Activated T-cell treated with anti-CD3 and anti-CD28 coated beads for 48 hours (primary cell): ENCODE measurements at regions not wholly inside any gene's neighbourhood (a gene's known extent, or its start where the extent isn't known, plus 50 kb on each side); places are given as distances from the start of the nearest gene placed in this dataset.
"Not testable (repeated sequence)": the region's sequence is repeated elsewhere in the genome, so short reads cannot be mapped to it uniquely, and the experiment has no call there.

Experiments used
- DNase-seq: peaks from one replicate; pipeline ENCODE4 v3.0.0-alpha.2; 2020; ENCODE audit warnings: low read depth

GRCh38 chr22:48727454-48728058, 1100.1 kb downstream of the BRD1 start:
- DNase-seq = no peak

DNA sequence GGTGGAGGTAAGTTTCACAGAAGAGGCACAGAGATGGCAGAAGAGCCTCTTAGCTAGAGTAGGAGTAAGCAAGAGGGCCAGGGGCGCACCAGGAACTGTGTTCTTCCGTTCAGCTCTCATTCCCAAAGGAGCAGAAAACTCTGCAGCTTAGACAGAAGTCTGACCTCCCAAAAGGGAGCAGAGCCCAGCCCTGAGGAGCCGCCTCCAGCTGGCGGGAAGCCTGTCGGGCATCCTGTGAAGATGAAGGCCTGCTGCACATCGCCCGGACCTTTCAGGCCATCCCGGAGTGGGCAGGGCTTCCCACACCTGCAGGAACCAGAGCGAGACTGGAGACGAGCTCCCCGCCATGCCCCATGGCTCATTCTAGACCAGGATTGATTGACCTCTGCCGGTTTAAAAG, 1102.8 kb downstream of the BRD1 start:
- no peak for DNase-seq

DNA sequence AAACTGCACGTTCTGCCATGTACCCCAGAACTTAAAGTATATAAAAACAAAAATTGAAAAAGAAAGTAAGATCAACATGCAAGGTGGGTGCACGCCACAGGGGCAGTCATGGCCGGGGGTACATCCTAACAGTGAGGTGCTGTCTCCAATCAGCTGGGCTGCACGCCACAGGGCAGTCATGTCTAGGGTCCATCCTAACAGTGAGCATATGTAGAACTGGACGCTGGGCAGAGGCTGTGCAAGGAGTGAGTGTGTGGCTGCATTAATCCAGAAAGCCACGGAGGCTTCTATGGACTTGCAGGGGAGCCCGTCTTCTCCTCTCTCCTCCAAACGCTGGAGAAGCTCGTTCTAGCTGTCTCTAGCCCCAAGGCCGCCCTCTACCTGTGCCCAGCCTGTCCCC, 1105.0 kb downstream of the BRD1 start:
- DNase-seq = no peak

DNA sequence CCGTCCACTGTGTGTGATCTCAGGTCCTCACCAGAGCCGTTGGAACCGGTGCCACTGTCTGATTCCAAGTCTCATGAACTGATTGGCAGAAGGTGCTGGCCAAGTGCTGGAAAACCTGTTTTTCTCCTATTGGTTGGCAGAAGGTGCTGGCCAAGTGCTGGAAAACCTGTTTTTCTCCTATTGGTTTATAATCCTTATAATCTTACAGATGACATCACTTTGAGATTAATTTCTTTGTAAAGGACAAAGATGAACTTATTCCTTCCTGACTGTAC, 1106.3 kb downstream of the BRD1 start:
- DNase-seq = no peak

DNA sequence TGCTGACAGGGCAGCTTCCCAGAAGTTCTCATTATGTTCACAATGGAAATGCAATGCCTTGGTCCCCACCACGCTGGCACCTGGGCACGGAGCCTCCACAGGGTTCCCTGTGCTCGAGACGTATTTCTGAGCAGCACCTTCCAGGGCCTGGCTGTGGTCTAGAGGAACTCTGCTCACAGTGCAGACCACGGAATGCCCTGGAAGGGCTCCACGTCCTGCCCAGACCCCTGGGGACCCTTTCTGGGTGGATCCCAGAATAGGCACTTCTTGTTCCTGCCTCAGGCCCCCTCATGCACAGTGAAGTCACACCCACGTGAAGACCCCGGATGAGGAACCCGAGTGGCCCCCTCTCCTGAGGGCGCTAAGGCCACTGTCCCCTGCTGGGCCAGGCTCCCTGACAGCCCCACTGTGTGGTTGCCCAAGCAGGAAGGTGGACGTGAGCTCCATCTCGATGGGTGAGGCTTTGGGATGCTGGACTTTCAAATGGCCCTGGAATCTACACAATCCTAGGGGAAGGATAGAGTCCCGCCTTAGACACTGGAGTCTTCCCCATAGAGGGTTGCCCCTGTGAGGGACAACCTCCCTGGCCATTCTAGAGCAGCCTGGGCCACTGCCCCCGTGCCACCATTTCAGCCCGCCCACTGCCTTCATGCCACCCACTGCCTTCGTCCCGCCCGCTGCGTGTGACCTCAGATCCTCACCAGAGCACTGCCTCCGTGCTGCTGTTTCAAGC, 1106.8 kb downstream of the BRD1 start:
- DNase-seq = no peak

- no peak for DNase-seq
These were observed 1107.6 kb downstream of the BRD1 start for GRCh38 chr22:48719978-48720661.

DNA sequence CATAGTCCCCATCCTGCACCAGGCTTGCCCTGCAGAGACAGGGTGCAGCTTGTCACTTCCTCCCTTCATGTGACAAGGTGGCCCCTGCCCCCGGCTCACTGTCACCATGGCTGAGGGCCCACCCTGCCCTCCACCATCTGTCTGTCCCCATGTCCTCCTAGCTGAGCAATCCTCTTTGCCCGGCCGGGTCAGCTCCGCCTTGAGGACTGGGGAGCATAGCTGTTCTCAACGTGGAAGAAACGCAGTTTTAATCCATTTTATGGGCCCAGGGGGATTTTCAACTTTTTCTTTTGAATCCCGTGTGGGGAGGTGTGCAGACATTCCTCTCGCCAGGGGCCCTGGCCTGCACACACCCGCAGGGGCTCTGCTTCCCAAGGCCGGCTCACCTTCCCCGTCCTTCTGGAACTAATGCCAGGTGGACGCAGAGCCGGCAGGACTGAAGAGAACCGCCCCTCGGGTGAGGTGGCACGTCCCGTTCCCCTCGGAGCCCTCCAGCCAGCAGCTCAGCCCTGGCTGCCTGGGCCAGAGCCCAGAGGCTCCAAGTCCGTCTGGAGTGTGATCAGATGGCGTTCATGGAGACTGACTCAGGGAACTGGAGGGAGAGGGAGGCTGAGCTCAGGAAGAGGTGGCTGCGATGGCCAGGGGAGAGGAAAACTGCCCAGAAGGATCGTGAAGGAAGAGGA, 1108.7 kb downstream of the BRD1 start:
- DNase-seq = no peak

DNA sequence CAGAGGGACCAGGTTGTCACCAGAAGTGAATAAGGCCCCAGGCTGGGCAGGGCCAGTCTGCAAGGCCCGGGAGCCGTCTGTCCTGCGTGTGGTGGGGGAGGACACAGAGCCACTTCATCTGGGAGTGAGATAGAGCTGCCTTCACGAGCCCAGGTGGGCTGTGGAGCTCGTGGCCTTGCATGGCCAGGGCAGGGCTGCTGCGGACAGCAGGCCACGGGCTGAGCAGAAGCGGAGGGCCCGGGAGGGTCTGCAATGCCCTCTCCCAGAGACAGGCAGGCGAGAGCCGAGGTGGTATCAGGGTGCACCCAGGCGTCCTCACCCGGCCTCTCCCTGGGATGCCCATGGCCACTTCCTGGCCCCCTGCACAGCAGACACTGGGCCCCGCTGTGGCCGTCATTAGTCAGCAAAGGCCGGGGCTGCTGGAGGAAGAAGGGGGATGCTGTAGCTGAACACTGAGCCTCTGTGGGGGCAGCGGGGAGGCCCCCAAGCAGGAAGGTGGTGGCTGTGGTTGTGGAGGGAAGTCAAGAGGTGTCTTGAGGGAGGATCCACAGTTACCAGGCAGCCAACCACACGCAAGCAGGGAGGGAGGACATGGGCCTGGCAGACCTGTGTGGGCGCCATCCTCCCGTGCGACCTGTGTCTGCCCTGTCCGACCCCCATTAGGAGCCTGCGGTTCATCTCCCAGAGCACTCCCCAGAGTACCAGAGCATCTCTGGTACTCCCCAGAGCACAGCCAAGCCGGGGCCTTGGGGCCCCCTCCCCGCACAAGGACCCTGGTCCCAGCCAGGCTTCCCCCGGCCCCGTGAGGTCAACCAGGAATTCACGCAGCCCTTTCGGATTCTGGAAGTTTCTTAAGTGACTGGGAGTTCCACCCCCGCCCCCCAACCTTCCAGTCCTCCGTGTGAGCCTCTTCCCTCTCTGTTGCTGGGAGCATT, 1109.5 kb downstream of the BRD1 start:
- no peak for DNase-seq

DNA sequence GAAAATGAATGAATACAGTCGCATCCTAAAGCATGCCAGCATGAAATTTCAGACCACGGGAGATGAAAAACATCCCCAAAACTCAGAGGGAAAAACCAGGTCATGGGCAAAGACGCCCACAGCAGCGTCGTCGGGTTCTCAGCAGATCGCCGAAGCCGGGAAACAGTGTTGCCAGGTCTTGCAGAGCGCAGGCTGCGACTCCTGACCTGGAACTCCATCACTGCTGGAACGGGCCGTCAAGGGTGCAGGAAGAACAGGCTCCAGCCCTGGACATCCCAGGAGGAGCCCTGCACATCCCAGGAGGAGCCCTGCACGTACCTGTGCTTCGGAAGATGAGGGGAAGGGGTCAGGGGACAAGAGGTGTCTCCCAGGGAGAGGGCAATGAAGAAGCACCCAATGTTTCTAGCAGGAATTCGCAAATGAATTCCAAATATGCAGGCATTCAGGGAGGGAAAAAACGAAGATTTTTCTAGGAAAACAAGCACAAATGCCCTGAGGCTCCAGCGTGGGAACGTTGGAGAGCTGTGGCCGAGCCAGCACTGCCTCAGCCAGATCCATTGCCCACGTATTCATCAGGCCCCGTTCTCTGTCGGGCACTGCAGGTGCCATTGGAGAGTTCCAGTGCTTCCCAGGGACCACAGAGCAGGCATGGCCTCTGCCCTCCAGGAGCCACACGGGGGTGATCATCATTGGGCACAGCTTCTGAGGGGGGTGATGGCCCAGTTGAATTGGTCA, 1110.4 kb downstream of the BRD1 start:
- DNase-seq = no peak

DNA sequence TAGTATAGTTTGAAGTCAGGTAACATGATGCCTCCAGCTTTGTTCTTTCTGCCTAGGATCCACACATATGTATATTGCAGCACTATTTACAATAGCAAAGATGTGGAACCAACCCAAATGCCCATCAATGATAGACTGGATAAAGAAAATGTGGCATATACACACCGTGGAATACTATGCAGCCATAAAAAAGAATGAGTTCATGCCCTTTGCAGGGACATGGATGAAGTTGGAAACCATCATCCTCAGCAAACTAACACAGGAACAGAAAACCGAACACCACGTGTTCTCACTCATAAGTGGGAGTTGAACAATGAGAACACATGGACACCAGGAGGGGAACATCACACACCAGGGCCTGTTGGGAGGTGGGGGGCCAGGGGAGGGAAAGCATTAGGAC, 1111.5 kb downstream of the BRD1 start:
- DNase-seq = not testable (repeated sequence)

- DNase-seq = no peak
These were observed 1112.2 kb downstream of the BRD1 start for GRCh38 chr22:48715511-48715910.

- DNase-seq = no peak
These were observed 1113.4 kb downstream of the BRD1 start for GRCh38 chr22:48714231-48714630.

- no peak for DNase-seq
These were observed 1114.1 kb downstream of the BRD1 start for GRCh38 chr22:48713272-48714205.

- no peak for DNase-seq
These were observed 1115.0 kb downstream of the BRD1 start for GRCh38 chr22:48712558-48713271.

DNA sequence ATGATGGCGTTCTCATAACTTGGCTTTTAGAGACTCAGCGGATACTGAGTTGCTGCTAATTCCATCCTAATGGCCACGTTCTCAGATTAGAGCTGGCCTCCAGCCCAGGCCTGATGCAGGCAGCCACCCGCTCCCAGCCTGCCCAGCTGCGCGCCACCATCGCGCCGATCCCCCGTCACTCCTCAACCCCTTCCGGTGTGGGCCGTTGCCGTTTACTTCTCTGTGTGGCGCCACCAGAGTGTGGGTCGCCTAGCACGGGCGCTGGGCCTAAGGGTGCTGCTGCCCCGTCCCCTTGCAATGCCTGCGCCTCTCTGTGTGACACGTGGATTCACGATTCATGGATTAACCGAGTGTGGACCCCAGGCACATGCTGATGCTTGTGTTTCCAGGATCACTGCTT, 1116.0 kb downstream of the BRD1 start:
- no peak for DNase-seq

DNA sequence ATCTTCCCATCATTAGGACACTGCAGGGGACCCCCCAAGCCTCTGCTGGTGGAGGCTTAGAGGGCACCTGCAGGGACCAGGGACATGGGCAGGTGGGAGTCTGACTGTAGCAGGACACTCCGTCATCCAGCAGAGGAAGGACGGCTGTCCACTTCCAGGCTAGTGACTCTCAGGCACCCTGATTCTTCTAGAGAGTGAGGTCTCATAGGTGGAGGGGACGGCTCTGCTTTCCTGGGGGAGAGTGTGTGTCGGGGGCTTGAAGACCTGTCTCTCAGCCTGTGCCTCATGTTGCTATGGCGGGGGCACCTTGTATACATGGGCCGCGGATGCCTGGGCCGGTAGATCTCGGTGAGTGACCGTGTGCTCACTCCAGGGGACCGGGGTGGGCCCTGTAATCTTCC, 1116.6 kb downstream of the BRD1 start:
- DNase-seq = no peak

DNA sequence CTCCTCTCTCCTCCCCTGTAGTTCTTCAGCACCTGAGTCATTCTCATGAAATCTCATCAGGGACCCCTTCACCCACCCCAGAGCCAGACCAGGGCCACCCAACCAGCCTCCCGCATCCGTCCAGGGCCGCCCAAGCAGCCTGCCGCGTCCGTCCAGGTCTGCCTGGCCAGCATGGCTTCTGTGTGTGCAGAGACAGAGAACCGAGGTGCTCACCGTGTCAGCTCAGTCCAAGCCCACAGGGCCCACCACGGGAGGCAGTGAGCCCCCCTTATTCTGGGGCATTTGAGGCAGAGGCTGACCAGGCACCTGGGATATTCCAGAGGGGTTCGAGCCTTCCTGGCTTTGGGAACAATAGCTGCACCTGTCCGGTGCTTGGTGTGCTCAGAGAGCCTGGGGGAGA, 1117.3 kb downstream of the BRD1 start:
- no peak for DNase-seq

- DNase-seq = no peak
These were observed 1117.7 kb downstream of the BRD1 start for GRCh38 chr22:48709976-48710375.

- no peak for DNase-seq
These were observed 1118.2 kb downstream of the BRD1 start for GRCh38 chr22:48709453-48709852.
